ENCODE measurements at regions not wholly inside any gene's neighbourhood (a gene's known extent, or its start where the extent isn't known, plus 50 kb on each side); places are given as distances from the start of the nearest gene placed in this dataset.

- TF ChIP-seq CTCF (IDR thresholded peaks at IDR 0.05; ENCODE audit: poor library complexity): no peak
- no peak for TF ChIP-seq EZH2phosphoT487 (IDR thresholded peaks at IDR 0.05; ENCODE audit: low read depth, severe bottlenecking, unreplicated experiment)
- TF ChIP-seq EZH2 (IDR thresholded peaks at IDR 0.05; ENCODE audit: borderline replicate concordance): no peak
These were observed 88.1 kb upstream of the ETV6 start for GRCh38 chr12:11561411-11561810.
